ENCODE measurements at regions not wholly inside any gene's neighbourhood (a gene's known extent, or its start where the extent isn't known, plus 50 kb on each side); places are given as distances from the start of the nearest gene placed in this dataset.

DNA sequence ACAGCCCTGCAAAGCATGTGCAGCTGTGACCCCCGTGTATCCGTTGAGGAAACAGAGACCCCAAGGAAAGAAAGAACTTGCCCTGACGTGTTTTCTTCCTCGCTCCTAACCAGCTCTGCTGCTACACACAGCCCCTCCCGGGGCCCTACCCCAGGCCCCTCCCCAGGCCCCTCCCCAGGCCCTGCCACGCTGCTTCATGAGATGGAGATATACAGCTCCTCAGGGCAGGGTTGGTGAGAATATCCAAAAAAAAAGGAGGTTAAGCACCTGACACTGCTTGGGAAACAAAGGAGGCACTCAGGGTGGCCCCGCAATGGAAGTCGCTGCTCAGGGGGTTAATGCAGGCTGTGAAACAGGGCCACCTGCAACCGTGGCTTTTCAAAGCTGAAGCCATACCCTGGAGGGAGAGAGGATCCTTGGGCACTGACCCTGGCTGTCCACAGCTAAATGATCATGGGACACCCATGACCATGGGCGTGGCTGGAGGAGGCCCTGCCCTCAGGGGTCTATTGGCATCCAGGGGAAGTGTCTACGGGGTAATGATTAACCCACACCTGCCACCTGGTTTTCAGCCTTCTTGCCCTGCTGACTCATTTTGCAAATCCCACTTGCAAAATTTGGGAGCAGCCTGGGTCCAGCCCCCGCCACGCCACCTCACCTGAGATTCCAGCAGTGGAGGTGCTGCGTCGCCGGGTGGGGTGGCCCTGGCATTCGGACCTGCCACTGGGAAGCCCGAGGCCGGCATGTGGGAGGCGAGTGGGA is 112.1 kb upstream of the ANO1 start:
- TF ChIP-seq, protein P1, sequence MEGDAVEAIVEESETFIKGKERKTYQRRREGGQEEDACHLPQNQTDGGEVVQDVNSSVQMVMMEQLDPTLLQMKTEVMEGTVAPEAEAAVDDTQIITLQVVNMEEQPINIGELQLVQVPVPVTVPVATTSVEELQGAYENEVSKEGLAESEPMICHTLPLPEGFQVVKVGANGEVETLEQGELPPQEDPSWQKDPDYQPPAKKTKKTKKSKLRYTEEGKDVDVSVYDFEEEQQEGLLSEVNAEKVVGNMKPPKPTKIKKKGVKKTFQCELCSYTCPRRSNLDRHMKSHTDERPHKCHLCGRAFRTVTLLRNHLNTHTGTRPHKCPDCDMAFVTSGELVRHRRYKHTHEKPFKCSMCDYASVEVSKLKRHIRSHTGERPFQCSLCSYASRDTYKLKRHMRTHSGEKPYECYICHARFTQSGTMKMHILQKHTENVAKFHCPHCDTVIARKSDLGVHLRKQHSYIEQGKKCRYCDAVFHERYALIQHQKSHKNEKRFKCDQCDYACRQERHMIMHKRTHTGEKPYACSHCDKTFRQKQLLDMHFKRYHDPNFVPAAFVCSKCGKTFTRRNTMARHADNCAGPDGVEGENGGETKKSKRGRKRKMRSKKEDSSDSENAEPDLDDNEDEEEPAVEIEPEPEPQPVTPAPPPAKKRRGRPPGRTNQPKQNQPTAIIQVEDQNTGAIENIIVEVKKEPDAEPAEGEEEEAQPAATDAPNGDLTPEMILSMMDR (conservative IDR thresholded peaks at IDR 0.05; ENCODE audit: low read length): no peak
- H3K4me3 ChIP-seq (ENCODE audit: low read length): no peak overlapping the region
- no peak for DNase-seq (ENCODE audit: low read depth)

DNA sequence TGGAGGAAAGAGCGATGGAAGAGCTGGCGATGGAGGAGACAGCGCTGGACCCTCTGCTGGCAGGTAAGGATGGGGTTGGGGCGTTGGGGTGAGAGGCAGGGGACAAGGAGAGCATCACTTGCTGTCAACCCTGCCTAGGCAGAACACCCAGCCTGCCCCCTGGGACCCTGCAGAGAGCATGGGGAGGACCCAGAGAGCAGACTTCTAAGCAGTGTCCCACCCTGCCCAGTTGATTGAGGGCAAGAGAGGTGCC is 111.6 kb upstream of the ANO1 start:
- DNase-seq (ENCODE audit: low read depth): no peak
- H3K4me3 ChIP-seq (ENCODE audit: low read length): no peak overlapping the region
- TF ChIP-seq, protein P1 (conservative IDR thresholded peaks at IDR 0.05; ENCODE audit: low read length): no peak

DNA sequence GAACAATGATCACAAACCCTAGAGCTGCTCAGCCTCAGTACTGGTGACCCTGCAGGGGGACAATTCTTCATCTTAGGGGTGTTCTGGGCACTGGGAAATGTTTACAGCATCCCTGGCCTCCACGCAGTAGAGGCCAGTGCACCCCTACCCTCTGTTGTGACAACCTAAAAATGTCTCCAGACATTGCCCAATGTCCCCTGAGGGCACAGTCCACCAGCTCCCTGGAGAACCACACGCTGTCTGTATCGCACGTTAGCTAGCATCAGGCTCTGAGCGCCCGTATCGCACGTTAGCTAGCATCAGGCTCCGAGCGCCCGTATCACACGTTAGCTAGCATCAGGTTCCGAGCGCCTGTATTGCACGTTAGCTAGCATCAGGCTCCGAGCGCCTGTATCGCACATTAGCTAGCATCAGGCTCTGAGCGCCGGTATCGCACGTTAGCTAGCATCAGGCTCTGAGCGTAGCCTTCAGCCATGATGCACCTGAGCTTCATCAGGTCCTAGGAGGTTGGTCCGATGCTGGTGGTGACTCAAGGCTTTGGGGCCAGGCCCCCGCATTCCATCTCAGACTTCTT is 111.1 kb upstream of the ANO1 start:
- no peak for DNase-seq (ENCODE audit: low read depth)
- no peak overlapping the region for H3K4me3 ChIP-seq (ENCODE audit: low read length)
- TF ChIP-seq, protein P1 (conservative IDR thresholded peaks at IDR 0.05; ENCODE audit: low read length): no peak

DNA sequence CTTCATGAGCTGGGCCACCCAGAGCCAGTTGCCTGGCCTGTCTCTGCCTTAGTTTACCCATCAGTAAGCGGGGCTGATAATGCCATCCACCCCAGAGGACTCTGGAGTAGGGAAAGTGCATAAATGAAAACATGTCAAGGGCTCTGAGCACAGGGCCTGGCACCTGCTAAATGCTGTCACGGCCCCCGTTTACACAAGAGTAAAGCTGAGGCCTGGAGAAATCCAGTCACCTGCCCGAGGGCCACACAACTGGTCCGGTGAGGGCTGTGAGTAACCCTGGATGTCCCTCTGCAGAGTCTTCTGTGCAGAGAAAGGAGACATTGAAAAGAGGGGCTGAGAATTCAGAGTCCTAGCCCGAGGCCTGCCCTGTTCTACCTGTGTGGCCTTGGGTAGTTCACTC is 110.6 kb upstream of the ANO1 start:
- TF ChIP-seq, protein P1 (conservative IDR thresholded peaks at IDR 0.05; ENCODE audit: low read length): no peak
- H3K4me3 ChIP-seq (ENCODE audit: low read length): no peak overlapping the region
- no peak for DNase-seq (ENCODE audit: low read depth)

DNA sequence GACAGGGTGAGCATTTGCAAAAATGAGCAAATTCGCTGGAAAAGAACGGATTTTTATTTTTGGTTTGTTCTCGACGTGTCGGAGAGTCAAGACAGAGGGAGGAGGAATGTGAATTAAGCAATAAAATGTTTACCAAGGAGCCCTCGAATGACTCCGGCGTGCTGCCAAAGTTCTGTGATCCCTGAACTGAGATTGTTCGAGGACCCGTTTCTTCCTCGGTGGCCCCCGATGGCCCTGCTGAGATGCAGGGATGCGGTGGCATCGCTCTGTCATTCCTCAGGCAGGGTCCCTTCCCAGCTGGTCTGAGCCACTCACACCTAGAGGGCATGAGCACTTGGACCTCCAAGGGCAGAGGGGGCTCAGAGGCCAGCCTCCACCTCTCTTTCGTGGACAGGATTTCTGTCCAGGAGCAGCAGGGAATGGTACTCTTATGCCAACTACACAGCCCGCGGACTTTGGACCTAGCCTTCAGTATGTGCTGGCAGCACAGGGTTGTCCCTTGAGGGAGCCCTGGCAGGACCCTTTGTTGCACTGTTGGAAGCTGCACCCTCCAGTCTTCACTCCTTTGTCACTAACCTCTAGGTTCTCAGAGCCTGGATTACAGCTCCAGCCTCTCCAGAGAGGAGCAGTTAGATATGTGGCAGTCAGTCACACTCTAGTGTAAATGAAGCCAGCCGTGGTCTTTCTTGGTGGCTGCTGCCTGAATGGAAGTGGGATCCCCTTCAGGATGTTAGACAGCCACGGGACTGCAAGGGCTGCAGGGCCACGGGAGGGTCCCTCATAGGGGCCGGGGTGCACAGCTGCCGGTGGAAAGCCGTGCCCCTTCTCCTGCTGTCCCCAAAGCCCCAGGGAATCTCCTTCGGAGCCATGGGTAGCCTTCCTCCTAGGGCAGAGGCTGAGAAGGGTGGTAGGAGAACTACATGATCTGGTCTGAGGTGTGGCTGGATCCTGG is 109.4 kb upstream of the ANO1 start:
- H3K4me3 ChIP-seq (ENCODE audit: low read length): no peak overlapping the region
- DNase-seq (ENCODE audit: low read depth): no peak
- TF ChIP-seq, protein P1 (conservative IDR thresholded peaks at IDR 0.05; ENCODE audit: low read length): no peak

DNA sequence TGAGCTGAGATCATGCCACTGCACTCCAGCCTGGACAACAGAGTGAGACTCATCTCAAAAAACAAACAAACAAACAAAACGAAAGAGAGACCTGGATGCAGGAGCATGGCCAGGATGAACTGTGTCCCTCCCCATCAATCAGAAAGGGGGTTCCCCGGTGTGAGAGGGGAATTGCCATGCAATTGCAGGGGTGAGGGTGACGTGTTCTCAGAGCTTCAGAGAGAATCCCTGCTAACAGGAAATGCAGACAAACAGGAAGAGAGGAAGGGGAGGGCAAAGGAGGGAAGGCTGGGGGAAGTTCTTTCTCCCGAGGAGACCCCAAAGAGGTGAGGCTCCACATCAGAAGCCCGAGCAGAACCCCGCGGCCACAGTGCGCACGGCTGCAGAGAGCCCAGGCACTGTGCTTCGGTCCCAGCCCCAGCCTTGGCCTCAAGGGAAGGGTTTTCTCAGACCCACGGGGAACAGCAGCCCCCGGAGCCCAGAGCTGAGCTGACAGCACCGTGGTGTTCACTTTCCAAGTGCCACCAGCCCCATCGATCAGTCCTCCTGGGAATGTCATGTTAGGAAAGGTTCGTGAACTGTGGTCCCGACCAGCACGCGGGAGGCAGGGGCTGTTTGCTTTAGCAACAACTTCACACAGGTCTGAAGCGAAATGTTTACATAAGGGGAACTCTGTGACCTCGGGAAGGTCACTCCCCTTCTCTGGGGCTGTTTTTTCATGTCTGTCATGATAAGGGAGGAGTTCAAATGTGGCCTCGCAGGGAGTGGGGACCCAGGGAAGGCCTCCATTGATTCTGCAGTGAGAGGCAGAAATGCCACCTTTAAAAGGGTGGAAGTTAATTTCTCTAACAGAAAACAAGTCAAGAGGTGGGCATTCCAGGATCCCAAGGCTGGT is 108.0 kb upstream of the ANO1 start:
- TF ChIP-seq, protein P1 (conservative IDR thresholded peaks at IDR 0.05; ENCODE audit: low read length): no peak
- H3K4me3 ChIP-seq (ENCODE audit: low read length): no peak overlapping the region
- DNase-seq (ENCODE audit: low read depth): no peak
